Retinal pigment epithelial cell (primary cell): ENCODE measurements at regions not wholly inside any gene's neighbourhood (a gene's known extent, or its start where the extent isn't known, plus 50 kb on each side); places are given as distances from the start of the nearest gene placed in this dataset.
A peak's percentile ranks its signal among the peaks of the same experiment; 100 is the strongest.

ENCODE experiments used
- DNase-seq: peaks from one replicate; pipeline ENCODE4 v3.0.0-alpha.2; 2010; ENCODE audit warnings: low read depth
- H3K4me3 ChIP-seq: 2 replicates; pipeline ENCODE4 v1.5.1; 2011; ENCODE audit warnings: mild to moderate bottlenecking, low read length, control low read depth, moderate library complexity
- CTCF ChIP-seq: conservative IDR thresholded peaks from 2 replicates; pipeline ENCODE4 v1.5.1; 2011; ENCODE audit warnings: low read depth, low read length, control low read depth, inconsistent platforms

GRCh38 chr5:126348855-126349635 is 74.2 kb upstream of the GRAMD2B start:
- no peak overlapping the region for H3K4me3 ChIP-seq
- no peak for DNase-seq
- no peak for TF ChIP-seq CTCF

- TF ChIP-seq CTCF: no peak
- DNase-seq: peak; percentile 51
Measured at GRCh38 chr5:126351153-126351552, 72.1 kb upstream of the GRAMD2B start.

GRCh38 chr5:126354012-126354857 is 69.0 kb upstream of the GRAMD2B start:
- TF ChIP-seq CTCF: peak; percentile 42
- peak; percentile 95 for DNase-seq
- no peak overlapping the region for H3K4me3 ChIP-seq

More at GRCh38 chr5:126351153-126351552, 72.1 kb upstream of the GRAMD2B start:
- no peak overlapping the region for H3K4me3 ChIP-seq

- DNase-seq: no peak
- TF ChIP-seq CTCF: no peak
- H3K4me3 ChIP-seq: no peak overlapping the region
Measured at GRCh38 chr5:126354858-126355731, 68.1 kb upstream of the GRAMD2B start.

GRCh38 chr5:126355940-126356339 is 67.3 kb upstream of the GRAMD2B start:
- no peak overlapping the region for H3K4me3 ChIP-seq
- TF ChIP-seq CTCF: no peak
- no peak for DNase-seq

- H3K4me3 ChIP-seq: no peak overlapping the region
- DNase-seq: no peak
- no peak for TF ChIP-seq CTCF
Measured at GRCh38 chr5:126357585-126358342, 65.4 kb upstream of the GRAMD2B start.
